ENCODE measurements at regions not wholly inside any gene's neighbourhood (a gene's known extent, or its start where the extent isn't known, plus 50 kb on each side); places are given as distances from the start of the nearest gene placed in this dataset.

DNA sequence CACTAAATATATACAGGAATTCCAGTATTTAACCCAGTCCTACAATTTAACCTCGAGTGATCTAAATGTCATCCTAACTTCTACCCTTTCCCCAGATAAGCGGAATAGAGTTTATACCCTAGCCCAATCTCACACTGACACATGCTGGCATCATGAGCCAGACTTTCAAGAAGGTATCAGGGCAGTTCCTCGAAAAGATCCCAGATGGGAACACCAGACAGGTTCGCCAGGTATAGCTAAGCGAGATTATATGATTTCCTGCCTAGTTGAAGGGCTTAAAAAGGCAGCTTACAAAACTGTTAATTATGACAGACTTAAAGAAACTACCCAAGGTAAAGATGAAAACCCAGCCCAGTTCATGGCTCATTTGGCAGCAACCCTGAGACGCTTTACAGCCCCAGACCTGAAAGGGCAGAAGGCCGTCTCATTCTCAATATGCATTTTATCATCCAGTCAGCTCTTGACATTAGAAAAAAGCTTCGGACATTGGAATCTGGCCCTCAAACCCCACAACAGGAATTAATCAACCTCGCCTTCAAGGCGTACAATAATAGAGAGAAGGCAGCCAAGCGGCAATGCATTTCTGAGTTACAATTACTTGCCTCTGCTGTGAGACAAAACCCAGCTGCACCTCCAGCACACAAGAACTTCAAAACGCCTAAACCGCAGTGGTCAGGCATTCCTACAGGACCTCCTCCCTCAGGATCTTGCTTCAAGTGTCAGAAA lies 668.2 kb upstream of the PKDCC start:
- Histone ChIP-seq H3K4me1 (ENCODE audit: control insufficient read depth, insufficient read depth, low read length) (no peaks in the 10 kb centered on the region), H3K27me3 (ENCODE audit: control insufficient read depth, insufficient read depth, low read length) (no peaks in the 10 kb centered on the region), H3K27ac (ENCODE audit: low read depth, low read length) (no peak overlapping the region), H3K36me3 (ENCODE audit: control insufficient read depth, insufficient read depth, low read length) (no peaks in the 10 kb centered on the region), H3K4me3 (ENCODE audit: low read length) (no peak overlapping the region), H3K9ac (ENCODE audit: low read length) (no peak overlapping the region)

DNA sequence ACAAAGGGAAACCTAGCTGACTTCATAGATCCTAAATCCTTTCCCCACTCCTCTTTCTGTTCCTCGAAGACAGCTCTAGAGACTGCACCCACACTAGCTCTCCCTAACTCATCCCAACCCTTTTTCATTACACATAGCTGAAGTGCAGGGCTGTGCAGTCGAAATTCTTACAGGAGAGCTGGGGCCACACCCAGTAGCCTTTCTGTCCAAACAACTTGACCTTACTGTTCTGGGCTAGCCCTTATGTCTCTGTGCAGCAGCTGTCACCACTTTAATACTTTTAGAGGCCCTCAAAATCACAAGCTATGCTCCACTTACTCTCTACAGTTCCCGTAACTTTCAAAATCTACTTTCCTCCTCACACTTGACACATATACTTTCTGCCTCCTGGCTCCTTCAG lies 666.1 kb upstream of the PKDCC start:
- Histone ChIP-seq H3K4me3 (ENCODE audit: low read length) (no peak overlapping the region), H3K36me3 (ENCODE audit: control insufficient read depth, insufficient read depth, low read length) (no peaks in the 10 kb centered on the region), H3K27me3 (ENCODE audit: control insufficient read depth, insufficient read depth, low read length) (no peaks in the 10 kb centered on the region), H3K27ac (ENCODE audit: low read depth, low read length) (no peak overlapping the region), H3K9ac (ENCODE audit: low read length) (no peak overlapping the region), H3K4me1 (ENCODE audit: control insufficient read depth, insufficient read depth, low read length) (no peaks in the 10 kb centered on the region)

- no peaks in the 10 kb centered on the region for H3K36me3 ChIP-seq (ENCODE audit: control insufficient read depth, insufficient read depth, low read length)
- H3K9ac ChIP-seq (ENCODE audit: low read length) = no peak overlapping the region
- H3K4me3 ChIP-seq (ENCODE audit: low read length) = no peak overlapping the region
- H3K27ac ChIP-seq (ENCODE audit: low read depth, low read length) = no peak overlapping the region
- H3K4me1 ChIP-seq (ENCODE audit: control insufficient read depth, insufficient read depth, low read length) = no peaks in the 10 kb centered on the region
- H3K27me3 ChIP-seq (ENCODE audit: control insufficient read depth, insufficient read depth, low read length) = no peaks in the 10 kb centered on the region
Measured at GRCh38 chr2:41387519-41387918, 660.3 kb upstream of the PKDCC start.

- Histone ChIP-seq H3K27ac (ENCODE audit: low read depth, low read length) (no peak overlapping the region), H3K4me1 (ENCODE audit: control insufficient read depth, insufficient read depth, low read length) (no peaks in the 10 kb centered on the region), H3K27me3 (ENCODE audit: control insufficient read depth, insufficient read depth, low read length) (no peaks in the 10 kb centered on the region), H3K9ac (ENCODE audit: low read length) (no peak overlapping the region), H3K4me3 (ENCODE audit: low read length) (no peak overlapping the region), H3K36me3 (ENCODE audit: control insufficient read depth, insufficient read depth, low read length) (no peaks in the 10 kb centered on the region)
Measured at GRCh38 chr2:41393621-41394020, 654.2 kb upstream of the PKDCC start.

DNA sequence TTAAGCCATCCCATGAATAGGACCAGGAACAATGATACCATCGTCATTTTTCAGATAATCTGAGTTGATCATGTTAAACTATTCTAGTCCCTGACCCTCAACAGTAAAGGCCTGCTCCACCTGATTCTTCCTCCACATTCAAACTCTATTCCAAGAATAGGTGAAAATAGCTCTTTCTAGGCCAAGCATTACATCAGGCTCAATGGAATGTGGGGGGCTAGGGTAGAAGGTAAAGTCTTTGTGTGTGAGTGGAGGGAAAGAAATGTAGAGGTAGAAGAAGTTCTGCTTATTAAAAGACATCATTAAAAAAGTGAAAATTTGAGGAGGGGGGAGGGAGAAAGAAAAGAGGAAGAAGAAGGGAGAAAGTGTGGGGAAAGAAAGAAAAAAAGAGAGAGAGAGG lies 653.3 kb upstream of the PKDCC start:
- Histone ChIP-seq H3K4me3 (ENCODE audit: low read length) (no peak overlapping the region), H3K36me3 (ENCODE audit: control insufficient read depth, insufficient read depth, low read length) (no peaks in the 10 kb centered on the region), H3K4me1 (ENCODE audit: control insufficient read depth, insufficient read depth, low read length) (no peaks in the 10 kb centered on the region), H3K9ac (ENCODE audit: low read length) (no peak overlapping the region), H3K27me3 (ENCODE audit: control insufficient read depth, insufficient read depth, low read length) (no peaks in the 10 kb centered on the region), H3K27ac (ENCODE audit: low read depth, low read length) (no peak overlapping the region)

DNA sequence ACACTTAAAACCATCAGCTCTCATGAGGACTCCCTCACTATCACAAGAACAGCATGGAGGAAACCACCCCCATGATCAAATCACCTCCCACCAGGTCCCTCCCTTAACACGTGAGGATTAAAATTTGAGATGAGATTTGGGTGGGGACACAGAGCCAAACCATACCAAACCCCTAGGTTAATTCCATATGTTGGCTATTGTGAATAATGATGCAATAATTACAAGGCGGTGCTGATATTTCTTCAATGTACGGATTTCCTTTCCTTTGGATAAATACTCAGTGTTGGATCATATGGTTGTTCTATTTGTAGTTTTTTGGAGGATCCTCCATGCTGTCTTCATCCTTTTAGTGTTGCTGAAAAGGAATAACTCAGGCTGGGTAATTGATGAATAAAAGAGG lies 652.1 kb upstream of the PKDCC start:
- H3K9ac ChIP-seq (ENCODE audit: low read length) = no peak overlapping the region
- no peaks in the 10 kb centered on the region for H3K27me3 ChIP-seq (ENCODE audit: control insufficient read depth, insufficient read depth, low read length)
- no peak overlapping the region for H3K27ac ChIP-seq (ENCODE audit: low read depth, low read length)
- no peaks in the 10 kb centered on the region for H3K4me1 ChIP-seq (ENCODE audit: control insufficient read depth, insufficient read depth, low read length)
- no peaks in the 10 kb centered on the region for H3K36me3 ChIP-seq (ENCODE audit: control insufficient read depth, insufficient read depth, low read length)
- H3K4me3 ChIP-seq (ENCODE audit: low read length) = no peak overlapping the region

DNA sequence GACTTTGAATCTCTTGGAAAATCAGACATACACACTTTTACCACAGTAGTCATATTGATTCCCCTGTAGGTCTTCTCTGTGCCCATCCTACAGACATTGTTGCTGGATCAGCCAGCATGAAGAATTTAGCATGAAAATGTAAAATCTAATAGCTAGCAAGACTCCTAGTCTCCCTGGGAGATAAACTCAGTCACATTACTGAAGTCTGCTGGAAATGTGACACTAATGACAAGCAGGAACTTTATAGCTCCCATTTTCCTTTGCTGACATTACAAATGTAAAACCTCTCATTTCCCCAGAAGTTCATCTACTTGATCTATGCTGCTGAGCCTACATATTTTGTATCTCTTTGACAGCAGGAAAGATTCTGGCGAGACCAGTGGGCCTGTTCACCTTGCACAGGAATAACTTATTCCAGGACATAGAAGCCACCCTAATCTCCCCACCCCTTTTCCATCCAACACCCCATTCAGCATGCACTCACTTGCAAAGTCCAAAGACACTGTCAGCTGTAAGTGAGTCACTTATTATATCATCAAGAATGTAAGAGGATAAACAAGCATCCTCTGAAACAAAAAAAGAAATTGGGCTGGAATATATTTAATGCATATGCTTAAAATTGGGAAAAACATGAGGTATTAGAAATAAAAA lies 648.3 kb upstream of the PKDCC start:
- Histone ChIP-seq H3K36me3 (ENCODE audit: control insufficient read depth, insufficient read depth, low read length) (no peaks in the 10 kb centered on the region), H3K4me3 (ENCODE audit: low read length) (no peak overlapping the region), H3K4me1 (ENCODE audit: control insufficient read depth, insufficient read depth, low read length) (no peaks in the 10 kb centered on the region), H3K27me3 (ENCODE audit: control insufficient read depth, insufficient read depth, low read length) (no peaks in the 10 kb centered on the region), H3K9ac (ENCODE audit: low read length) (no peak overlapping the region), H3K27ac (ENCODE audit: low read depth, low read length) (no peak overlapping the region)

- Histone ChIP-seq H3K36me3 (ENCODE audit: control insufficient read depth, insufficient read depth, low read length) (no peaks in the 10 kb centered on the region), H3K4me3 (ENCODE audit: low read length) (no peak overlapping the region), H3K4me1 (ENCODE audit: control insufficient read depth, insufficient read depth, low read length) (no peaks in the 10 kb centered on the region), H3K9ac (ENCODE audit: low read length) (no peak overlapping the region), H3K27ac (ENCODE audit: low read depth, low read length) (no peak overlapping the region), H3K27me3 (ENCODE audit: control insufficient read depth, insufficient read depth, low read length) (no peaks in the 10 kb centered on the region)
Measured at GRCh38 chr2:41400088-41400665, 647.6 kb upstream of the PKDCC start.

DNA sequence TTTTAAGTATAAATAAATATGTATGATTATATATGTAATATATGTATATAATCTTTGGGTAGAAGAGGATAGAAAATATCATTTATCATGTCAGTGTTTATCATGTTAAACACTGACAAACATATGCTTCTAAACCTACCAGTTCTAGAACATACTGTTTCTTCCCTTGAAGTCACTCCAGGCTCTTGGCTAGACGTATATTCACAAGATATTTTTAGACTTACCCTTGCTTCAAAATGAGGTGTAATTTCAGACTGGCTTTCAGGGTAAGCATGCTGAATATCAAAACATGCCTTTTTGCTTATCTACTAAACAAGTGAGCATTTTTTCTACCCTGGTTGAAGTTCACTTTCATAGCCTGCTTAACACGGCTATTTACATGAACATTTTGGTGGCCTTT lies 642.4 kb upstream of the PKDCC start:
- Histone ChIP-seq H3K4me3 (ENCODE audit: low read length) (no peak overlapping the region), H3K36me3 (ENCODE audit: control insufficient read depth, insufficient read depth, low read length) (no peaks in the 10 kb centered on the region), H3K9ac (ENCODE audit: low read length) (no peak overlapping the region), H3K4me1 (ENCODE audit: control insufficient read depth, insufficient read depth, low read length) (no peaks in the 10 kb centered on the region), H3K27ac (ENCODE audit: low read depth, low read length) (no peak overlapping the region), H3K27me3 (ENCODE audit: control insufficient read depth, insufficient read depth, low read length) (no peaks in the 10 kb centered on the region)

DNA sequence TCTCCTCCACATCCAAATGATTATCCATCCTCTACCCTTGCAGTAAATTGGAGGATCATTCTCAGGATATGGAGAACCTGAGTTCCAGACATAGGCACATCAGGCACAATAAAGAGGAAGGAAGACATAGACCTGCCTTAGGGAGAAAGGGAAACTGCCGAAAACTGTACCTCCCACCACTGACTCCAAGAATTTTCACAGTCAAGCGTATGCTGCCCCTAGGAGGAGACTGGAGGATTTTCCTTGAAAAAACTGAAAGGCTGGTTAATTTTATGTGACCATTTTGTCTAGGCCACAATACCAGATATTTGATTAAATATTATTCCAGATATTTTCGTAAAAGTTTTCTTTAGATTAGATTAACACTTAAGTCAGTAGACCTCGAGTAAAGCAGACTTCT lies 638.5 kb upstream of the PKDCC start:
- Histone ChIP-seq H3K9ac (ENCODE audit: low read length) (no peak overlapping the region), H3K4me3 (ENCODE audit: low read length) (no peak overlapping the region), H3K4me1 (ENCODE audit: control insufficient read depth, insufficient read depth, low read length) (no peaks in the 10 kb centered on the region), H3K27ac (ENCODE audit: low read depth, low read length) (no peak overlapping the region), H3K27me3 (ENCODE audit: control insufficient read depth, insufficient read depth, low read length) (no peaks in the 10 kb centered on the region), H3K36me3 (ENCODE audit: control insufficient read depth, insufficient read depth, low read length) (no peaks in the 10 kb centered on the region)

- H3K27me3 ChIP-seq (ENCODE audit: control insufficient read depth, insufficient read depth, low read length) = no peaks in the 10 kb centered on the region
- H3K4me1 ChIP-seq (ENCODE audit: control insufficient read depth, insufficient read depth, low read length) = no peaks in the 10 kb centered on the region
- H3K27ac ChIP-seq (ENCODE audit: low read depth, low read length) = no peak overlapping the region
- no peaks in the 10 kb centered on the region for H3K36me3 ChIP-seq (ENCODE audit: control insufficient read depth, insufficient read depth, low read length)
- no peak overlapping the region for H3K4me3 ChIP-seq (ENCODE audit: low read length)
- H3K9ac ChIP-seq (ENCODE audit: low read length) = no peak overlapping the region
Measured at GRCh38 chr2:41410011-41410410, 637.8 kb upstream of the PKDCC start.

GRCh38 chr2:41413813-41414485 lies 633.9 kb upstream of the PKDCC start:
- H3K27ac ChIP-seq (ENCODE audit: low read depth, low read length) = no peak overlapping the region
- no peaks in the 10 kb centered on the region for H3K4me1 ChIP-seq (ENCODE audit: control insufficient read depth, insufficient read depth, low read length)
- H3K36me3 ChIP-seq (ENCODE audit: control insufficient read depth, insufficient read depth, low read length) = no peaks in the 10 kb centered on the region
- H3K27me3 ChIP-seq (ENCODE audit: control insufficient read depth, insufficient read depth, low read length) = no peaks in the 10 kb centered on the region
- no peak overlapping the region for H3K4me3 ChIP-seq (ENCODE audit: low read length)
- H3K9ac ChIP-seq (ENCODE audit: low read length) = no peak overlapping the region

All from rectal smooth muscle tissue (tissue), 1 donor.